ENCODE measurements at regions not wholly inside any gene's neighbourhood (a gene's known extent, or its start where the extent isn't known, plus 50 kb on each side); places are given as distances from the start of the nearest gene placed in this dataset.

- no peak for TF ChIP-seq YY1 (IDR thresholded peaks at IDR 0.05)
- TF ChIP-seq TAF1 (conservative IDR thresholded peaks at IDR 0.05), result no peak
- no peak for TF ChIP-seq CTCF (IDR thresholded peaks at IDR 0.05; ENCODE audit: low read depth, low read length, missing input control)
- no peak for TF ChIP-seq HNF4A (conservative IDR thresholded peaks at IDR 0.05)
- no peak for TF ChIP-seq JUND (IDR thresholded peaks at IDR 0.05)
- no peak for TF ChIP-seq REST (IDR thresholded peaks at IDR 0.05)
- no peak for TF ChIP-seq GABPA (IDR thresholded peaks at IDR 0.05 in 1 of 2, conservative IDR thresholded peaks at IDR 0.05 in 1 of 2)
- TF ChIP-seq RAD21 (IDR thresholded peaks at IDR 0.05), result no peak
- TF ChIP-seq EGR1 (IDR thresholded peaks at IDR 0.05; ENCODE audit: low read depth in 2 of 2), result no peak
- no peak for TF ChIP-seq SP1 (IDR thresholded peaks at IDR 0.05)
- TF ChIP-seq MAX (IDR thresholded peaks at IDR 0.05), result no peak
These were observed 60.9 kb upstream of the SMIM36 start for GRCh38 chr17:55572139-55572538.

Data from liver (tissue), 3 donors.